A549 (cell line): ENCODE measurements at regions not wholly inside any gene's neighbourhood (a gene's known extent, or its start where the extent isn't known, plus 50 kb on each side); places are given as distances from the start of the nearest gene placed in this dataset.

ENCODE experiments used
- ATAC-seq, 2 experiments: fragments of 200-7000 bp in 1 of 2; fragments of >200 bp in 1 of 2; cut with Nextera tagmentation in 1 of 2; cut with Tn5 transposase in 1 of 2; 3 replicates each; pipeline versions ENCODE4 v1.8.0 to v1.9.1; 2018 to 2020; ENCODE audit warnings: mild to moderate bottlenecking in 1 of 2, moderate library complexity in 1 of 2
- CTCF ChIA-PET: fragments of 300-600 bp; sonication (Branson Sonifier 250); formaldehyde crosslinking; extraction: SDS; loops from one replicate; lab custom pipeline; 2021; ENCODE audit warnings: antibody characterized with exemption, inconsistent platforms; lab: Yijun Ruan, JAX
- POLR2A ChIA-PET: fragments of 350-600 bp; formaldehyde crosslinking; extraction: SDS; loops from one replicate; lab custom pipeline; 2021; ENCODE audit warnings: antibody characterized with exemption, inconsistent platforms; lab: Yijun Ruan, JAX
- DNase-seq, 2 experiments: peaks; one replicate each; pipeline versions ENCODE4 v3.0.0 to v3.0.0-alpha.2; 2011 to 2016; ENCODE audit warnings: low read depth in 1 of 2, low spot score in 1 of 2
- FAIRE-seq: peaks from 2 replicates; lab custom pipeline; 2011; peaks lifted over from hg19 to GRCh38; lab: Jason Lieb, UNC
- H3K27ac ChIP-seq, 2 experiments: fragments of >200 bp; sonication (Bioruptor Twin); formaldehyde crosslinking; 3 replicates each; pipeline ENCODE4 v1.5.1; 2016 to 2017
- H3K4me1 ChIP-seq: fragments of >200 bp; sonication (Bioruptor Twin); formaldehyde crosslinking; 3 replicates; pipeline ENCODE4 v1.6.1; 2016
- H3K4me2 ChIP-seq: fragments of >200 bp; sonication (Bioruptor Twin); formaldehyde crosslinking; 3 replicates; pipeline ENCODE4 v1.6.1; 2016
- H3K4me3 ChIP-seq: fragments of >200 bp; sonication (Bioruptor Twin); formaldehyde crosslinking; 3 replicates; pipeline ENCODE4 v1.5.1; 2016
- H3K9me3 ChIP-seq: fragments of >200 bp; sonication (Bioruptor Twin); formaldehyde crosslinking; 3 replicates; pipeline ENCODE4 v1.6.1; 2016
- CBX2 ChIP-seq: fragments of 200-600 bp; sonication (generic); IDR thresholded peaks from 2 replicates; pipeline ENCODE4 v1.6.1; 2016; ENCODE audit warnings: low read depth, mild to moderate bottlenecking, borderline replicate concordance
- CBX8 ChIP-seq: fragments of 200-600 bp; sonication (generic); IDR thresholded peaks from 2 replicates; pipeline ENCODE4 v1.6.1; 2016
- E2F6 ChIP-seq: IDR thresholded peaks from 2 replicates; pipeline ENCODE4 v1.6.1; 2012; ENCODE audit warnings: low read depth, borderline replicate concordance
- EHMT2 ChIP-seq: fragments of 200-600 bp; sonication (generic); IDR thresholded peaks from 2 replicates; pipeline ENCODE4 v1.6.1; 2016; ENCODE audit warnings: antibody characterized with exemption, low read depth, mild to moderate bottlenecking, moderate library complexity
- ELK1 ChIP-seq: fragments of 150-350 bp; IDR thresholded peaks from 2 replicates; pipeline ENCODE4 v1.6.1; 2014; ENCODE audit warnings: low read depth, mild to moderate bottlenecking, low read length
- ESRRA ChIP-seq: fragments of 150-350 bp; IDR thresholded peaks from 2 replicates; pipeline ENCODE4 v1.6.1; 2014; ENCODE audit warnings: mild to moderate bottlenecking, low read length, borderline replicate concordance
- FOSB ChIP-seq: fragments of 250-450 bp; sonication (Bioruptor Pico); IDR thresholded peaks from 2 replicates; pipeline ENCODE4 v1.5.0; 2020; ENCODE audit warnings: mild to moderate bottlenecking, moderate library complexity
- FOXS1 ChIP-seq: fragments of 250-450 bp; sonication (Bioruptor Pico); IDR thresholded peaks from 2 replicates; pipeline ENCODE4 v1.5.0; 2020; ENCODE audit warnings: mild to moderate bottlenecking, moderate library complexity
- GATA3 ChIP-seq: IDR thresholded peaks from 2 replicates; pipeline ENCODE4 v1.6.1; 2012; ENCODE audit warnings: borderline replicate concordance
- HEYL ChIP-seq: fragments of 250-450 bp; sonication (Bioruptor Pico); IDR thresholded peaks from 2 replicates; pipeline ENCODE4 v1.8.0; 2021; ENCODE audit warnings: mild to moderate bottlenecking, moderate library complexity
- HOXA7 ChIP-seq: fragments of 250-450 bp; sonication (Bioruptor Pico); IDR thresholded peaks from 2 replicates; pipeline ENCODE4 v1.5.0; 2020; ENCODE audit warnings: mild to moderate bottlenecking, moderate library complexity
- HOXB5 ChIP-seq: fragments of 250-450 bp; sonication (Bioruptor Pico); IDR thresholded peaks from 2 replicates; pipeline ENCODE4 v1.5.0; 2020; ENCODE audit warnings: mild to moderate bottlenecking, moderate library complexity
- MAFK ChIP-seq: fragments of 450-650 bp; IDR thresholded peaks from 2 replicates; pipeline ENCODE4 v1.6.1; 2014; ENCODE audit not compliant: partially characterized antibody
- MYC ChIP-seq: IDR thresholded peaks from 2 replicates; pipeline ENCODE4 v1.6.1; 2012; ENCODE audit warnings: mild to moderate bottlenecking, inconsistent platforms, low read length, improper control_type of control experiment, borderline replicate concordance
- NFE2L2 ChIP-seq: fragments of 150-350 bp; conservative IDR thresholded peaks from 2 replicates; pipeline ENCODE4 v1.6.1; 2014; ENCODE audit warnings: low read length
- RARB ChIP-seq: fragments of 250-450 bp; sonication (Bioruptor Pico); IDR thresholded peaks from 2 replicates; pipeline ENCODE4 v1.8.0; 2021; ENCODE audit warnings: mild to moderate bottlenecking, moderate library complexity
- RCOR1 ChIP-seq: fragments of 150-350 bp; IDR thresholded peaks from 2 replicates; pipeline ENCODE4 v1.6.1; 2014; ENCODE audit warnings: antibody characterized with exemption, low read length, low read depth
- TFCP2L1 ChIP-seq: fragments of 250-450 bp; sonication (Bioruptor Pico); IDR thresholded peaks from 2 replicates; pipeline ENCODE4 v1.5.0; 2021; ENCODE audit warnings: mild to moderate bottlenecking
- TP53 ChIP-seq: fragments of 250-450 bp; sonication (Bioruptor Pico); IDR thresholded peaks from 2 replicates; pipeline ENCODE4 v1.5.0; 2021; ENCODE audit warnings: mild to moderate bottlenecking, moderate library complexity
- ZNF302 ChIP-seq: fragments of 250-450 bp; sonication (Bioruptor Pico); IDR thresholded peaks from 2 replicates; pipeline ENCODE4 v1.9.0; 2021; ENCODE audit warnings: inconsistent platforms, mild to moderate bottlenecking, moderate library complexity
- WGBS: methylation state at CpG from one replicate; pipeline ENCODE4 v1.1.6; 2017; ENCODE audit errors: missing lambda C conversion rate; 5-methylcytosine and 5-hydroxymethylcytosine counted together

- ATAC-seq (peak in 1 of 2 experiments; percentile 54; a peak in 2 of 6 replicates), DNase-seq (peak in 1 of 2 experiments; percentile 12), FAIRE-seq (no peak)
- Histone ChIP-seq H3K4me1 (no peaks in the 10 kb centered on the region), H3K4me2 (no peak overlapping the region), H3K27ac (no peak overlapping the region), H3K4me3 (no peak overlapping the region), H3K9me3 (no peaks in the 10 kb centered on the region)
- POLR2A ChIA-PET, result no interaction called here
- CTCF ChIA-PET, result interaction anchor here (0.7 to 7.5 kb wide), 9 partner anchors 10 to 39 kb away, joined by 3 to 65 read pairs (median 5); no protein-coding TSS in a partner anchor
- TF ChIP-seq MAFK (no peak), ELK1 (no peak), TFCP2L1 (no peak), NFE2L2 (no peak), RCOR1 (no peak), MYC (no peak), HOXA7 (no peak), FOXS1 (CRISPR knock-in tag) (no peak), ESRRA (no peak), TP53 (CRISPR knock-in tag) (no peak), E2F6 (no peak), CBX2 (no peak), FOSB (no peak), GATA3 (no peak), RARB (CRISPR knock-in tag) (no peak), HOXB5 (CRISPR knock-in tag) (no peak), HEYL (CRISPR knock-in tag) (no peak), EHMT2 (no peak), CBX8 (no peak)
- 6% methylated on average over 5 of the region's 5 CpGs for WGBS
These were observed 59.0 kb upstream of the SORCS3 start for GRCh38 chr10:104581884-104582601.

GRCh38 chr10:104582602-104582951 is 58.5 kb upstream of the SORCS3 start:
- Histone ChIP-seq H3K27ac (no peak overlapping the region), H3K9me3 (no peaks in the 10 kb centered on the region), H3K4me3 (no peak overlapping the region), H3K4me1 (no peaks in the 10 kb centered on the region), H3K4me2 (no peak overlapping the region)
- no peak for TF ChIP-seq CBX2
- 0% methylated on average over 4 of the region's 4 CpGs for WGBS
- ChIA-PET CTCF (interaction anchor here (1.4 to 7.5 kb wide), 2 partner anchors 32 to 38 kb away, joined by 8 to 65 read pairs; no protein-coding TSS in a partner anchor), POLR2A (no interaction called here)
- FAIRE-seq, result no peak
- no peak for ATAC-seq
- no peak for DNase-seq

GRCh38 chr10:104582966-104583365 is 58.1 kb upstream of the SORCS3 start:
- DNase-seq (no peak), ATAC-seq (no peak), FAIRE-seq (no peak)
- ChIA-PET CTCF (interaction anchor here (1.4 to 7.5 kb wide), 3 partner anchors 9 to 38 kb away, joined by 4 to 65 read pairs (median 8); no protein-coding TSS in a partner anchor), POLR2A (no interaction called here)
- Histone ChIP-seq H3K27ac (no peak overlapping the region), H3K4me3 (no peak overlapping the region), H3K4me1 (no peaks in the 10 kb centered on the region), H3K4me2 (no peak overlapping the region), H3K9me3 (no peaks in the 10 kb centered on the region)
- no peak for TF ChIP-seq ZNF302 (CRISPR knock-in tag)
- 8% methylated on average over 1 of the region's 1 CpG for WGBS
